Upper lobe of left lung (tissue), 6 donors: ENCODE measurements at regions not wholly inside any gene's neighbourhood (a gene's known extent, or its start where the extent isn't known, plus 50 kb on each side); places are given as distances from the start of the nearest gene placed in this dataset.

ENCODE experiments used
- ATAC-seq, 2 donors: fragments of 200-7000 bp; cut with Tn5 transposase; one replicate each; pipeline ENCODE4 v1.9.1; 2022; ENCODE audit warnings: mild to moderate bottlenecking in 2 of 2, moderate library complexity in 2 of 2; ENCODE audit not compliant: low FRiP score in 2 of 2
- DNase-seq, 2 donors: peaks; one replicate each; pipeline ENCODE4 v3.0.0-alpha.2; 2019 to 2020
- H3K27ac ChIP-seq, 4 donors: fragments of 200-600 bp; sonication (generic); one replicate each; pipeline ENCODE4 v1.5.1; 2016 to 2019
- H3K27me3 ChIP-seq, 4 donors: fragments of 200-600 bp; sonication (generic); one replicate each; pipeline ENCODE4 v1.5.1; 2017 to 2019
- H3K36me3 ChIP-seq, 4 donors: fragments of 200-600 bp; sonication (generic); one replicate each; pipeline ENCODE4 v1.5.1; 2016 to 2019
- H3K4me1 ChIP-seq, 4 donors: fragments of 200-600 bp; sonication (generic); one replicate each; pipeline ENCODE4 v1.5.1; 2018 to 2019
- H3K4me3 ChIP-seq, 4 donors: fragments of 200-600 bp; sonication (generic); one replicate each; pipeline ENCODE4 v1.5.1; 2017 to 2019; ENCODE audit warnings: mild to moderate bottlenecking in 2 of 4, moderate library complexity in 1 of 4
- H3K9me3 ChIP-seq, 4 donors: fragments of 200-600 bp; sonication (generic); one replicate each; pipeline ENCODE4 v1.5.1; 2018 to 2019
- EP300 ChIP-seq, 4 donors: sonication (generic); formaldehyde crosslinking; IDR thresholded peaks; one replicate each; pipeline ENCODE4 v1.5.1; 2017; ENCODE audit warnings: antibody characterized with exemption in 4 of 4, control low read depth in 2 of 4
- POLR2A ChIP-seq, 4 donors: fragments of 450-650 bp; IDR thresholded peaks; one replicate each; pipeline ENCODE4 v1.5.1; 2016 to 2017; ENCODE audit warnings: antibody characterized with exemption in 4 of 4, mild to moderate bottlenecking in 2 of 4
- POLR2AphosphoS5 ChIP-seq, 2 donors: sonication (generic); formaldehyde crosslinking; IDR thresholded peaks; one replicate each; pipeline ENCODE4 v1.5.1; 2017; ENCODE audit warnings: antibody characterized with exemption in 2 of 2
- WGBS, 2 donors: methylation state at CpG; one replicate each; pipeline ENCODE4 v1.1.5; 2017 to 2018; 5-methylcytosine and 5-hydroxymethylcytosine counted together
- TF ChIP-seq, protein P1 (sequence below), 6 experiments: fragments of 450-650 bp in 4 of 6; fragments of 200-600 bp in 2 of 6; sonication (generic) in 2 of 6; IDR thresholded peaks; one replicate each; pipeline ENCODE4 v1.5.1; 2016 to 2019; ENCODE audit warnings: antibody characterized with exemption in 6 of 6
- donor health status: DM: no; HTN: no; CAD: no; lungs with moderate emphysema.
- donor health status: DM: no; HTN: yes; CAD: no; lungs with severe emphysema.

DNA sequence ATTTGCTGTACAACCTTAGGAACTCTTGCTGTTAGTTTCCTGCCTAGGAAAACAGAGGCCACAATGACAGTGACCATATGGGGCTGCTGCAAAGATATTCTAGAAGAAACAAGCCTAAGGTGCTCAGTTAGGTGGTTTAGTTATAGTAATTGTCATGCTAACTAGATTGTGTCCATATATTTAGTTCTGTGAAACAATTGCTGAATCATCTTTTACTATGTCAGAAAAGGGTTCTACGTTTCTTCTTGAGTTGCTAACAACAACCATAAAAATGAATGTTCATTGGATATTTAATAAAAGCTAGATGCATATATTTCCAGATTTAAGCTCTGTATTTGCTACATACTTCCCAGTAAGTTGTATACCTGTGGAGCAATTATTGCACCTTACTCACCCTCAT, 597.2 kb upstream of the KLHL29 start:
- Histone ChIP-seq H3K36me3 (no peaks in the 10 kb centered on the region), H3K4me3 (no peak overlapping the region), H3K27ac (no peak overlapping the region), H3K9me3 (no peaks in the 10 kb centered on the region), H3K4me1 (no peaks in the 10 kb centered on the region), H3K27me3 (no peaks in the 10 kb centered on the region)
- DNase-seq: no peak
- 67 to 69% methylated on average over 1 of the region's 1 CpG for WGBS, 2 donors
- ATAC-seq: no peak
- TF ChIP-seq, protein P1, sequence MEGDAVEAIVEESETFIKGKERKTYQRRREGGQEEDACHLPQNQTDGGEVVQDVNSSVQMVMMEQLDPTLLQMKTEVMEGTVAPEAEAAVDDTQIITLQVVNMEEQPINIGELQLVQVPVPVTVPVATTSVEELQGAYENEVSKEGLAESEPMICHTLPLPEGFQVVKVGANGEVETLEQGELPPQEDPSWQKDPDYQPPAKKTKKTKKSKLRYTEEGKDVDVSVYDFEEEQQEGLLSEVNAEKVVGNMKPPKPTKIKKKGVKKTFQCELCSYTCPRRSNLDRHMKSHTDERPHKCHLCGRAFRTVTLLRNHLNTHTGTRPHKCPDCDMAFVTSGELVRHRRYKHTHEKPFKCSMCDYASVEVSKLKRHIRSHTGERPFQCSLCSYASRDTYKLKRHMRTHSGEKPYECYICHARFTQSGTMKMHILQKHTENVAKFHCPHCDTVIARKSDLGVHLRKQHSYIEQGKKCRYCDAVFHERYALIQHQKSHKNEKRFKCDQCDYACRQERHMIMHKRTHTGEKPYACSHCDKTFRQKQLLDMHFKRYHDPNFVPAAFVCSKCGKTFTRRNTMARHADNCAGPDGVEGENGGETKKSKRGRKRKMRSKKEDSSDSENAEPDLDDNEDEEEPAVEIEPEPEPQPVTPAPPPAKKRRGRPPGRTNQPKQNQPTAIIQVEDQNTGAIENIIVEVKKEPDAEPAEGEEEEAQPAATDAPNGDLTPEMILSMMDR (IDR thresholded peaks at IDR 0.05): no peak
- TF ChIP-seq POLR2A (IDR thresholded peaks at IDR 0.05): no peak

DNA sequence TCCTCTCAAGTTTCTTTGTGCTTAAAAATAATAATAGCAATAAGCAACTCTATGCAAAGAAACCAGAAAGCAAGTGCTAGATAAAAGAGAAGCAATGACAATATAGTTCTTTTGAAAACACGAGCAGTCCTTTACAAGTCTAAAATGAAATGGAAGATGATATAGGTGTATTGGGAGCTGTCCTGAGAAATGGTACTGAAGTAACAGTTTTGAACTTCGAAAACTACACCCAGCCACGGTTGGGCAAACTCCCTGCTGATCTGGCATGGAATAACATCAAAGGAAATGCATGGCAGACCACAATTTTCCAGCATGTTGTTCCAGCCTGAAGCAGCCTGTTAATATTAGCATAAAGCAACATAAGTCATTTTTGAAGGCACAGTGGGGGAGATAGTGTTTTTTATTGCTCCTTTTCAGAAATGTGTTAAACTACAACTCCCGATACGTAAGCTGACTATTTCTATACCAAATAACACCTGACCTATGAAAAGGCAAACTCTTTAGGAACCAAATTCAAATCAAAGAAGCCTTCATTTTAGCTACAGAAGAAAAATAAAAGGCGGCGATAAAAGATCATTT, 596.1 kb upstream of the KLHL29 start:
- no peaks in the 10 kb centered on the region for H3K27me3 ChIP-seq
- no peaks in the 10 kb centered on the region for H3K36me3 ChIP-seq
- DNase-seq: no peak
- ATAC-seq: no peak
- no peaks in the 10 kb centered on the region for H3K4me1 ChIP-seq
- TF ChIP-seq EP300 (IDR thresholded peaks at IDR 0.05) (no peak), POLR2AphosphoS5 (IDR thresholded peaks at IDR 0.05) (no peak), POLR2A (IDR thresholded peaks at IDR 0.05) (no peak)
- TF ChIP-seq, protein P1 (IDR thresholded peaks at IDR 0.05): no peak
- no peaks in the 10 kb centered on the region for H3K9me3 ChIP-seq
- no peak overlapping the region for H3K4me3 ChIP-seq
- H3K27ac ChIP-seq: no peak overlapping the region
- WGBS, 2 donors: 70 to 76% methylated on average over 7 of the region's 7 CpGs

DNA sequence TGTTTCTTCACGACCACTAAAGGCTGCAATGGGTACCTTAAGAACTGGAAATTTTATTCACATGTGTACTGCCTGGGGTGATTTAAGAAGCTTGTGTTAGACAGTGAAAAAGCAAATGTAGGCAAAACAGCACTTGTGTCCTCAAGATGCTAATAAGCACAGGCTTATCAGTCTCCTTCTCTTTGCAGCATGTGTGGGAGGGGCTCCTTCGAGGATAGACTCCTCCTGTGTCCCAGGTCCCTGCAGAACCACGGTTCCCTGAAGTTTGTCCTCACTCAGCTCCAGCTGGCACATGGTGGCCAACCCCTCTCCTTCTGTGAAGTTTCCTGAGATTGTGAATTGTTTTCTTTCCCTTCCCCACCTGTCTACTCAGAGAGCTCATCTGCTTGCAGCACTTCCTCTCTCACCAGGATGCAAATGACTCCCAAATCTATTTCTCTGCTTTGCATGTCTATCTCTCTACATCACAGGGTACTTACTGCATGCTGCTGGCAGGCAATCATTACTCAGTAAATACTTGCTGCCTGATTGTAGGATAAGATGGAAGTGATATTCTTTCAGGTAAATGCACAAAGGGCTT, 589.6 kb upstream of the KLHL29 start:
- DNase-seq (no peak), ATAC-seq (no peak)
- Histone ChIP-seq H3K27me3 (no peaks in the 10 kb centered on the region), H3K27ac (no peak overlapping the region), H3K36me3 (no peaks in the 10 kb centered on the region), H3K9me3 (no peaks in the 10 kb centered on the region), H3K4me1 (no peaks in the 10 kb centered on the region), H3K4me3 (no peak overlapping the region)
- WGBS, 2 donors: 34% methylated on average over 3 of the region's 3 CpGs
- no peak for TF ChIP-seq POLR2A (IDR thresholded peaks at IDR 0.05)
- TF ChIP-seq POLR2AphosphoS5 (IDR thresholded peaks at IDR 0.05): no peak
- TF ChIP-seq, protein P1 (IDR thresholded peaks at IDR 0.05): no peak
- no peak for TF ChIP-seq EP300 (IDR thresholded peaks at IDR 0.05)

DNA sequence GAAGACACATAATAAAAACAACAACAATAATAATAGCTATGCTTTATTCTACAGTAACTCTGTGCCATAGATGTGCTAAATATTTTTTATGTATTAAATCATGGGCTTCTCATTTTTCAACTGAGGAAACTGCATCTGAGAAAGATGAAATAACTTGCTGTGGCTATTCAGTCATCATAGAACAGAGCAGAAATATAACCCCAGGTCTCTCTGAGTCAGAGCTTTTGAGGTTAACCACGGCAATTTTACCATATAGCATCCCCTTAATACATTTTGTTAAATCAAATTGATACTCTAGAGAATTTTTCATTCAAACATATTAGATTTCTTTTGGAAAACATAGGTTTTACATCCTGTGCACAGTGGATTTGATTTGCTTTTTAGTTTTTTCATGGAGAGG, 586.6 kb upstream of the KLHL29 start:
- Histone ChIP-seq H3K9me3 (no peaks in the 10 kb centered on the region), H3K4me1 (no peaks in the 10 kb centered on the region), H3K27ac (no peak overlapping the region), H3K36me3 (no peaks in the 10 kb centered on the region), H3K27me3 (no peaks in the 10 kb centered on the region), H3K4me3 (no peak overlapping the region)
- DNase-seq (no peak), ATAC-seq (no peak)
- TF ChIP-seq, protein P1 (IDR thresholded peaks at IDR 0.05): no peak
- TF ChIP-seq EP300 (IDR thresholded peaks at IDR 0.05) (no peak), POLR2AphosphoS5 (IDR thresholded peaks at IDR 0.05) (no peak), POLR2A (IDR thresholded peaks at IDR 0.05) (no peak)
- 71 to 86% methylated on average over 1 of the region's 1 CpG for WGBS, 2 donors

DNA sequence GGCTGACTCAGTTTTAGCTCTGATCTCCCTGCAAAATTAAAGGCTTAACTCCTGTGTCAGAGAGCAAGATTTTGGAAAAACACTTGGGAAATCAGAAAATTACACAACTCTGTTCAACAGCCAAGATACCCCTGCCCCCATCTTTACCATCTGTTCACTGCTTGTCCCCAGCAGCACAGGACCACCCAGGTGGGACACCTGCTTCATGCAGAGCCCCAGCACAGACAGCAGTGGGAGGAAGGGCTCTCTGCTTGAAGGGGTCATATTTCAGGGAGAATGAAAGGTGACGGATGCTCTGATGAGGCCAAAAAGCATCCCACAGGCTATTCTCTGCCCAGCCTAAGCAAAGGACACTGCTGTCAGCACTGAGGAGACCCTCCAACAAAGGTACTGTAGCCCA, 584.6 kb upstream of the KLHL29 start:
- Histone ChIP-seq H3K4me3 (no peak overlapping the region), H3K27ac (no peak overlapping the region), H3K4me1 (no peaks in the 10 kb centered on the region), H3K27me3 (no peaks in the 10 kb centered on the region), H3K36me3 (no peaks in the 10 kb centered on the region), H3K9me3 (peaks cover 0 to under 1% (median 0%) of the 10 kb centered on the region in 4 donors)
- DNase-seq (no peak), ATAC-seq (no peak)
- no peak for TF ChIP-seq POLR2AphosphoS5 (IDR thresholded peaks at IDR 0.05)
- no peak for TF ChIP-seq POLR2A (IDR thresholded peaks at IDR 0.05)
- TF ChIP-seq EP300 (IDR thresholded peaks at IDR 0.05): no peak
- TF ChIP-seq, protein P1 (IDR thresholded peaks at IDR 0.05): no peak
- WGBS, 2 donors: 52 to 67% methylated on average over 1 of the region's 1 CpG
